Transverse colon (tissue), 4 donors: ENCODE measurements at regions not wholly inside any gene's neighbourhood (a gene's known extent, or its start where the extent isn't known, plus 50 kb on each side); places are given as distances from the start of the nearest gene placed in this dataset.

Experiments
- CTCF ChIP-seq, 5 experiments: fragments of 200-600 bp in 3 of 5; fragments of 450-650 bp in 2 of 5; sonication (generic) in 3 of 5; IDR thresholded peaks; 1 replicate in 2 of 5; 2 replicates in 3 of 5; pipeline ENCODE4 v1.5.1; 2016 to 2017; ENCODE audit warnings: antibody characterized with exemption in 5 of 5, inconsistent platforms in 3 of 5, mild to moderate bottlenecking in 2 of 5, moderate library complexity in 1 of 5
- EP300 ChIP-seq: sonication (generic); formaldehyde crosslinking; IDR thresholded peaks from one replicate; pipeline ENCODE4 v1.6.1; 2017; ENCODE audit warnings: antibody characterized with exemption, low read depth
- POLR2A ChIP-seq: fragments of 450-650 bp; IDR thresholded peaks from one replicate; pipeline ENCODE4 v1.6.1; 2016; ENCODE audit warnings: antibody characterized with exemption, mild to moderate bottlenecking, moderate library complexity
- POLR2AphosphoS5 ChIP-seq, 3 donors: sonication (generic); formaldehyde crosslinking; IDR thresholded peaks; one replicate each; pipeline ENCODE4 v1.6.1; 2016; ENCODE audit warnings: antibody characterized with exemption in 3 of 3

GRCh38 chr16:14017886-14018285 is 53.2 kb upstream of the MRTFB start:
- TF ChIP-seq CTCF (IDR thresholded peaks at IDR 0.05): no peak
- no peak for TF ChIP-seq EP300
- TF ChIP-seq POLR2AphosphoS5 (IDR thresholded peaks at IDR 0.05): no peak
- no peak for TF ChIP-seq POLR2A
